Keratinocyte (primary cell): ENCODE measurements at regions not wholly inside any gene's neighbourhood (a gene's known extent, or its start where the extent isn't known, plus 50 kb on each side); places are given as distances from the start of the nearest gene placed in this dataset.

ENCODE experiments used
- DNase-seq: peaks from one replicate; pipeline ENCODE4 v3.0.0-alpha.2; 2011; ENCODE audit warnings: low read depth, missing footprints, low spot score
- FAIRE-seq: peaks from 2 replicates; lab custom pipeline; 2011; peaks lifted over from hg19 to GRCh38; lab: Jason Lieb, UNC
- H2AFZ ChIP-seq: 2 replicates; pipeline ENCODE4 v1.6.0; 2012; ENCODE audit warnings: low read length, control low read depth, inconsistent platforms; ENCODE audit not compliant: control insufficient read depth
- H3K27ac ChIP-seq: 2 replicates; pipeline ENCODE4 v1.5.1; 2011; ENCODE audit warnings: low read length; ENCODE audit not compliant: control insufficient read depth, insufficient read depth
- H3K27me3 ChIP-seq: 3 replicates; pipeline ENCODE4 v1.6.0; 2011; ENCODE audit warnings: low read length; ENCODE audit not compliant: control insufficient read depth, insufficient read depth; ENCODE audit errors: extremely low read depth
- H3K36me3 ChIP-seq, 2 experiments: 2 replicates in 1 of 2; 3 replicates in 1 of 2; pipeline ENCODE4 v1.5.1; 2011; ENCODE audit warnings: low read length in 2 of 2, mild to moderate bottlenecking in 1 of 2; ENCODE audit not compliant: control insufficient read depth in 2 of 2, insufficient read depth in 2 of 2; ENCODE audit errors: extremely low read depth in 1 of 2
- H3K4me1 ChIP-seq: 3 replicates; pipeline ENCODE4 v1.5.1; 2011; ENCODE audit warnings: low read length; ENCODE audit not compliant: control insufficient read depth, insufficient read depth; ENCODE audit errors: extremely low read depth
- H3K4me2 ChIP-seq: 3 replicates; pipeline ENCODE4 v1.6.0; 2011; ENCODE audit warnings: low read depth, low read length; ENCODE audit not compliant: control insufficient read depth, insufficient read depth; ENCODE audit errors: extremely low read depth
- H3K4me3 ChIP-seq, 3 experiments: fragments of 200-600 bp in 1 of 3; sonication (generic) in 1 of 3; 2 replicates in 2 of 3; 3 replicates in 1 of 3; pipeline ENCODE4 v1.5.1; 2011 to 2016; ENCODE audit warnings: low read length in 3 of 3, mild to moderate bottlenecking in 3 of 3, control low read depth in 2 of 3, inconsistent platforms in 1 of 3, low read depth in 1 of 3, mixed read lengths in 1 of 3, mixed run types in 1 of 3, moderate library complexity in 1 of 3; ENCODE audit not compliant: control insufficient read depth in 2 of 3, insufficient read depth in 2 of 3; ENCODE audit errors: extremely low read depth in 1 of 3
- H3K79me2 ChIP-seq: 2 replicates; pipeline ENCODE4 v1.6.0; 2012; ENCODE audit warnings: low read length; ENCODE audit not compliant: control insufficient read depth, insufficient read depth
- H3K9ac ChIP-seq: 3 replicates; pipeline ENCODE4 v1.6.0; 2011; ENCODE audit warnings: low read length; ENCODE audit not compliant: control insufficient read depth, insufficient read depth; ENCODE audit errors: extremely low read depth
- H3K9me1 ChIP-seq: 3 replicates; pipeline ENCODE4 v1.6.0; 2011; ENCODE audit warnings: low read length; ENCODE audit not compliant: control insufficient read depth, insufficient read depth; ENCODE audit errors: extremely low read depth
- H3K9me3 ChIP-seq: 2 replicates; pipeline ENCODE4 v1.5.1; 2012; ENCODE audit warnings: low read depth, low read length; ENCODE audit not compliant: control insufficient read depth
- H4K20me1 ChIP-seq: 3 replicates; pipeline ENCODE4 v1.6.0; 2011; ENCODE audit warnings: low read length; ENCODE audit not compliant: control insufficient read depth, insufficient read depth; ENCODE audit errors: extremely low read depth
- CTCF ChIP-seq, 3 experiments: IDR thresholded peaks in 1 of 3; conservative IDR thresholded peaks in 1 of 3; optimal IDR thresholded peaks in 1 of 3; 2 replicates in 2 of 3; 3 replicates in 1 of 3; pipeline versions ENCODE3 to v1.5.1; 2011; ENCODE audit warnings: low read length in 3 of 3, mild to moderate bottlenecking in 3 of 3, moderate library complexity in 2 of 3, control low read depth in 1 of 3, inconsistent platforms in 1 of 3; ENCODE audit not compliant: insufficient read depth in 2 of 3; ENCODE audit errors: extremely low read depth in 1 of 3
- EZH2 ChIP-seq: IDR thresholded peaks from one replicate; pipeline ENCODE4 v1.6.1; 2012; ENCODE audit warnings: inconsistent platforms, mild to moderate bottlenecking, low read length, moderate library complexity
- dilution Hi-C: fragments of 300-500 bp; cut with MboI; formaldehyde crosslinking; loops from one replicate; pipeline ENCODE4 v1.7.0; 2020; ENCODE audit warnings: low sequenced_read_pairs; ENCODE audit not compliant: extremely low pct_ligation_motif_present

GRCh38 chr17:33442320-33442719 lies 149.2 kb upstream of the ASIC2 start:
- no peaks in the 10 kb centered on the region for H3K9me3 ChIP-seq
- no peak overlapping the region for H3K27ac ChIP-seq
- no peaks in the 10 kb centered on the region for H3K27me3 ChIP-seq
- no peaks in the 10 kb centered on the region for H3K79me2 ChIP-seq
- no peaks in the 10 kb centered on the region for H4K20me1 ChIP-seq
- DNase-seq (no peak), FAIRE-seq (no peak)
- no peak for TF ChIP-seq CTCF (optimal IDR thresholded peaks at IDR 0.05 in 1 of 3, IDR thresholded peaks at IDR 0.05 in 1 of 3, conservative IDR thresholded peaks at IDR 0.05 in 1 of 3; ENCODE audit: extremely low read depth in 1 of 3, insufficient read depth in 2 of 3, low read length in 3 of 3)
- no peak for TF ChIP-seq EZH2
- no peak overlapping the region for H2AFZ ChIP-seq
- no peaks in the 10 kb centered on the region for H3K4me1 ChIP-seq
- dilution Hi-C loops = no loop called here
- no peak overlapping the region for H3K9ac ChIP-seq
- no peak overlapping the region for H3K4me2 ChIP-seq
- no peaks in the 10 kb centered on the region for H3K9me1 ChIP-seq
- H3K4me3 ChIP-seq = no peak overlapping the region
- no peaks in the 10 kb centered on the region for H3K36me3 ChIP-seq

GRCh38 chr17:33444731-33445130 lies 151.6 kb upstream of the ASIC2 start:
- Histone ChIP-seq H3K79me2 (no peaks in the 10 kb centered on the region), H3K9me3 (no peaks in the 10 kb centered on the region), H3K36me3 (no peaks in the 10 kb centered on the region), H2AFZ (no peak overlapping the region), H3K4me3 (no peak overlapping the region), H3K4me2 (no peak overlapping the region), H4K20me1 (no peaks in the 10 kb centered on the region), H3K27ac (no peak overlapping the region), H3K27me3 (no peaks in the 10 kb centered on the region), H3K9me1 (no peaks in the 10 kb centered on the region), H3K4me1 (no peaks in the 10 kb centered on the region), H3K9ac (no peak overlapping the region)
- TF ChIP-seq EZH2 = no peak
- no peak for TF ChIP-seq CTCF (optimal IDR thresholded peaks at IDR 0.05 in 1 of 3, IDR thresholded peaks at IDR 0.05 in 1 of 3, conservative IDR thresholded peaks at IDR 0.05 in 1 of 3; ENCODE audit: extremely low read depth in 1 of 3, insufficient read depth in 2 of 3, low read length in 3 of 3)
- FAIRE-seq = no peak
- dilution Hi-C loops = no loop called here
- no peak for DNase-seq
